HCT116 (cell line): ENCODE measurements at regions not wholly inside any gene's neighbourhood (a gene's known extent, or its start where the extent isn't known, plus 50 kb on each side); places are given as distances from the start of the nearest gene placed in this dataset.

Experiments used
- CTCF ChIP-seq, 3 experiments: fragments of 200-600 bp in 1 of 3; sonication (generic) in 1 of 3; IDR thresholded peaks in 2 of 3; conservative IDR thresholded peaks in 1 of 3; 2 replicates each; pipeline ENCODE4 v1.5.1; 2012 to 2017; ENCODE audit warnings: low read depth in 2 of 3, low read length in 2 of 3, antibody characterized with exemption in 1 of 3, borderline replicate concordance in 1 of 3, control low read depth in 1 of 3, mild to moderate bottlenecking in 1 of 3, mixed read lengths in 1 of 3, mixed run types in 1 of 3, moderate library complexity in 1 of 3; ENCODE audit not compliant: insufficient read depth in 1 of 3
- EZH2 ChIP-seq: fragments of 200-600 bp; sonication (generic); IDR thresholded peaks from 2 replicates; pipeline ENCODE4 v1.6.1; 2017; ENCODE audit warnings: antibody characterized with exemption, mixed run types

DNA sequence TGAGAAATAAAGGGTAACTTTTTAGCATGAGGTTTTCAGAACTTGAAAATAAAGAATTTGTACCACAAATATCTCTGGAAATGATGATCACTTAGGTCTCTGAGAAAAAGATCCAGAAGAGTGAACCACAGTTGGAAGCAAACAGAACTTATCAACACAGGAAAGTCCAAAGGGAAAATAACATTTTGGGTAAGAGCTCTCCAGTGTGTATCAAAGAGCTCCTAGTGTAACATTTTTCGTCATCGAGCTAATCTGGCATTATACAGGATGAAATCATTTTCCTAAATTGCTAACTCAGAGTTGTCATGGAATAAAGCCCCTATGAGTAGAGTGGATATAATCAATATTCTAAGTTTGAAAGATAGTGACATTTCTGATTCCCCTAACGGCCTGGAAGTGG is 104.0 kb downstream of the LMO4 start:
- TF ChIP-seq CTCF (IDR thresholded peaks at IDR 0.05 in 2 of 3, conservative IDR thresholded peaks at IDR 0.05 in 1 of 3; ENCODE audit: borderline replicate concordance in 1 of 3, insufficient read depth in 1 of 3, low read depth in 2 of 3, low read length in 2 of 3): no peak
- TF ChIP-seq EZH2: no peak
